ENCODE measurements at regions not wholly inside any gene's neighbourhood (a gene's known extent, or its start where the extent isn't known, plus 50 kb on each side); places are given as distances from the start of the nearest gene placed in this dataset.

DNA sequence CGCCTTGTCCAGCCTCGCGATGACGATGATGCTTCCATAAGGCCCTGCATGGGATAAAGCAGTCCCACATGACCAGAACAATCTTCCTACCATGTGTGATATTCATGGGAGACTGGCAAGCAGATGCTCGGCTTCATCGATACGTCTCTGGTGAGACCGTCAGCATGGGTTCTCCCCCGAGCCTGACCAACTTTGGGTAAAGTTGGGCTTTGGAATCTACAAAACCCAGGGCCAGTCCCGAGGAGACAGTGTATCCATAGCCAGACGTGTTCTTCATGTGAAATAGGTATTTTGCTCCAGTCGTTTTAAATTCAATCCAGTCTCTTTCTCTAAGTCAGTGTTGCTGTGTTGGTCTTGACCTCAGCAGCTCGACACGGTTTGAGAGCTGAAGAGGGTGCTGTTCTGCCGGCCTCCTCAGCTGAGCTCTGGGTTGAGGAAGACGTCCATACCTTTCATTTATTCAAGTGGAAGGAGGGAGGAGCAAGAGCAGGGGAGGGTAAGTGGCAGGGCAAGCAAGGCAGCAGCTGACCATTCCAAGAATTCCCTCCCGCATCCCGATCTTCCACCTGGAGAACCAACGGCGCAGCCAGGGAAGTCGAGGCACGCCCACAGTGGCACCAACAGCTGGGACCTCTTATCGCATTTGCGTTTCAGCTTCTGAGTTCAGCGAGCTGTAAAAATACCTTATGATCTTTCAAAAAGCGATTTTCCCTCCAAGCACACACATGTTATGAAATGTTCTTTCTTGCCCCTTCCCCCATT, 64.0 kb upstream of the THBS2 start:
- no peak overlapping the region for H2BK12ac ChIP-seq (ENCODE audit: low read length in 2 of 2)
- H3K79me1 ChIP-seq (replicated peaks; ENCODE audit: low read length, poor library complexity, severe bottlenecking): no peaks in the 10 kb centered on the region
- no peak overlapping the region for H4K8ac ChIP-seq (ENCODE audit: low read length)
- H2BK120ac ChIP-seq (ENCODE audit: low read depth, low read length): no peak overlapping the region
- no peak overlapping the region for H2BK15ac ChIP-seq (ENCODE audit: low read depth, poor library complexity, severe bottlenecking)
- no peak overlapping the region for H3K9ac ChIP-seq (ENCODE audit: low read length)
- H2AFZ ChIP-seq (ENCODE audit: low read depth, low read length): no peak overlapping the region
- no peak overlapping the region for H3K14ac ChIP-seq (ENCODE audit: low read length in 2 of 2)
- H3K4me3 ChIP-seq (ENCODE audit: insufficient read depth in 1 of 2, low read depth in 1 of 2, low read length in 2 of 2): no peak overlapping the region
- no peak overlapping the region for H2BK5ac ChIP-seq (ENCODE audit: low read depth, low read length, poor library complexity, severe bottlenecking)
- H3K18ac ChIP-seq (ENCODE audit: low read depth in 1 of 2, low read length in 2 of 2): no peak overlapping the region
- no peak overlapping the region for H3K23ac ChIP-seq (ENCODE audit: low read length in 2 of 2)
- H3K4me1 ChIP-seq (ENCODE audit: control insufficient read depth, insufficient read depth, low read depth, low read length): peaks cover 5% of the 10 kb centered on the region
- H3K27me3 ChIP-seq (ENCODE audit: control insufficient read depth in 1 of 2, insufficient read depth in 1 of 2, low read length in 2 of 2): no peaks in the 10 kb centered on the region
- no peaks in the 10 kb centered on the region for H3K36me3 ChIP-seq (ENCODE audit: control insufficient read depth in 1 of 2, insufficient read depth in 2 of 2, low read depth in 1 of 2, low read length in 2 of 2)
- H3K4ac ChIP-seq (ENCODE audit: low read depth in 1 of 2, low read length in 2 of 2): no peak overlapping the region
- no peaks in the 10 kb centered on the region for H3K9me3 ChIP-seq (ENCODE audit: control insufficient read depth, low read length)
- H3K4me2 ChIP-seq (ENCODE audit: low read length, poor library complexity, severe bottlenecking): no peak overlapping the region
- H4K91ac ChIP-seq (ENCODE audit: low read length): no peak overlapping the region
- H3K27ac ChIP-seq (ENCODE audit: low read length, poor library complexity, severe bottlenecking): no peak overlapping the region
- 89% methylated on average over 26 of the region's 26 CpGs for WGBS
- no peak overlapping the region for H2AK5ac ChIP-seq (ENCODE audit: low read length, severe bottlenecking)
- no peak for DNase-seq

DNA sequence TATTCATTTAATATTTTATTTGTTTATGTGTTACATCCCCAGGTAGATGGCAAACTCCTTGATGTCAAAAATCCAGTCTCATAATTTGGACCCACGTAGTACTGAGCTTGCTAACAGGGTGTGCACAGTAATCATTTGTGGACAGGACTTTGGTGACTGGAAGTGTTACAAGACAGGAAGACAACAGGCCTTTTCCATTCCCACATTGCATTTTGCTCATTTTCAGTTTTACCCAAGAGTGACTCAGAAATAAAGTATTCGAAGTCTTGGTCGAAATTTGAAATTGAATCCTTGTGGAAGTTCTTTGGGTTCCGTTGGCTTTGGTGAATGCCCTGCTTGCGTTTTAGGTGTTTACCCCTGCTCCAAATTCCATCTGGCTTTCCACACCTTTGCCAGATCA, 63.0 kb upstream of the THBS2 start:
- no peak overlapping the region for H3K14ac ChIP-seq (ENCODE audit: low read length in 2 of 2)
- no peak overlapping the region for H4K91ac ChIP-seq (ENCODE audit: low read length)
- H3K9me3 ChIP-seq (ENCODE audit: control insufficient read depth, low read length): no peaks in the 10 kb centered on the region
- no peak overlapping the region for H2BK12ac ChIP-seq (ENCODE audit: low read length in 2 of 2)
- no peak overlapping the region for H3K4ac ChIP-seq (ENCODE audit: low read depth in 1 of 2, low read length in 2 of 2)
- H3K23ac ChIP-seq (ENCODE audit: low read length in 2 of 2): no peak overlapping the region
- H4K8ac ChIP-seq (ENCODE audit: low read length): no peak overlapping the region
- no peak overlapping the region for H3K18ac ChIP-seq (ENCODE audit: low read depth in 1 of 2, low read length in 2 of 2)
- H2AK5ac ChIP-seq (ENCODE audit: low read length, severe bottlenecking): no peak overlapping the region
- H3K4me1 ChIP-seq (ENCODE audit: control insufficient read depth, insufficient read depth, low read depth, low read length): peaks cover 5% of the 10 kb centered on the region
- H3K27ac ChIP-seq (ENCODE audit: low read length, poor library complexity, severe bottlenecking): no peak overlapping the region
- H2BK5ac ChIP-seq (ENCODE audit: low read depth, low read length, poor library complexity, severe bottlenecking): no peak overlapping the region
- no peak overlapping the region for H3K4me2 ChIP-seq (ENCODE audit: low read length, poor library complexity, severe bottlenecking)
- H2AFZ ChIP-seq (ENCODE audit: low read depth, low read length): no peak overlapping the region
- no peaks in the 10 kb centered on the region for H3K79me1 ChIP-seq (replicated peaks; ENCODE audit: low read length, poor library complexity, severe bottlenecking)
- no peak overlapping the region for H2BK15ac ChIP-seq (ENCODE audit: low read depth, poor library complexity, severe bottlenecking)
- DNase-seq: no peak
- H3K36me3 ChIP-seq (ENCODE audit: control insufficient read depth in 1 of 2, insufficient read depth in 2 of 2, low read depth in 1 of 2, low read length in 2 of 2): no peaks in the 10 kb centered on the region
- no peaks in the 10 kb centered on the region for H3K27me3 ChIP-seq (ENCODE audit: control insufficient read depth in 1 of 2, insufficient read depth in 1 of 2, low read length in 2 of 2)
- H3K4me3 ChIP-seq (ENCODE audit: insufficient read depth in 1 of 2, low read depth in 1 of 2, low read length in 2 of 2): no peak overlapping the region
- H2BK120ac ChIP-seq (ENCODE audit: low read depth, low read length): no peak overlapping the region
- 88% methylated on average over 5 of the region's 5 CpGs for WGBS
- H3K9ac ChIP-seq (ENCODE audit: low read length): no peak overlapping the region

DNA sequence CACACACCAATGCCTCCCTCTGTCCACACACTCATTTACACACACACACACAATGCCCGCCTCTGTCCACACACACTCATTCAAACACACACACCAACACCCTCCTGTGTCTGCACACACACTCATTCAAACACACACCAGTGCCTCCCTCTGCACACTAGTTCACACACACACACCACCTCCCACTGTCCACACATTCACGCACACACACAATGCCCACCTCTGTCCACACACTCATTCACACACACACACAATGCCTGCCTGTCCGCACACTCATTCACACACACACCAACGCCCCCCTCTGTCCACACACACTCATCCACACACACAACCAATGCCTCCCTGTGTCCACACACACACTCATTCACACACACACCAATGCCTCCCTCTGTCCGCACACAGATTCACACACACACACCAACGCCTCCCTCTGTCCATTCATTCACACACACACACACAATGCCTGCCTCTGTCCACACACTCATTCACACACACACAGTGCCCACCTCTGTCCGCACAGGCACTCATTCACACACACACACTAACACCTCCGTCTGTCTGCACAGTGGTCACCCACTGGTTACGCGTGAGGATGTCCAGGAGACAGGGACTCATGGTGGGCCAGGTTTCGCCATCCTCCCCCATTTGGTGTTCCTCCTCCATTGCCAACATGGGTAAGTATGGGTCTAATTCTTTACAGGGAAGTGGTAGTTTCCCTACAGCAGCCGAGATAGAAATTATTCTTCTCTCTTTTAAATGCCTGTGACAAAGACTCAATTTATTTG, 62.4 kb upstream of the THBS2 start:
- 84% methylated on average over 7 of the region's 12 CpGs for WGBS
- Histone ChIP-seq H3K14ac (ENCODE audit: low read length in 2 of 2) (no peak overlapping the region), H3K4me3 (ENCODE audit: insufficient read depth in 1 of 2, low read depth in 1 of 2, low read length in 2 of 2) (no peak overlapping the region), H3K79me1 (replicated peaks; ENCODE audit: low read length, poor library complexity, severe bottlenecking) (no peaks in the 10 kb centered on the region), H2BK12ac (ENCODE audit: low read length in 2 of 2) (no peak overlapping the region), H4K91ac (ENCODE audit: low read length) (no peak overlapping the region), H3K4me2 (ENCODE audit: low read length, poor library complexity, severe bottlenecking) (no peak overlapping the region), H3K18ac (ENCODE audit: low read depth in 1 of 2, low read length in 2 of 2) (no peak overlapping the region), H3K27me3 (ENCODE audit: control insufficient read depth in 1 of 2, insufficient read depth in 1 of 2, low read length in 2 of 2) (no peaks in the 10 kb centered on the region), H3K4me1 (ENCODE audit: control insufficient read depth, insufficient read depth, low read depth, low read length) (peaks cover 3% of the 10 kb centered on the region), H2AK5ac (ENCODE audit: low read length, severe bottlenecking) (no peak overlapping the region), H3K36me3 (ENCODE audit: control insufficient read depth in 1 of 2, insufficient read depth in 2 of 2, low read depth in 1 of 2, low read length in 2 of 2) (no peaks in the 10 kb centered on the region), H3K9me3 (ENCODE audit: control insufficient read depth, low read length) (no peaks in the 10 kb centered on the region), H2BK15ac (ENCODE audit: low read depth, poor library complexity, severe bottlenecking) (no peak overlapping the region), H2AFZ (ENCODE audit: low read depth, low read length) (no peak overlapping the region), H4K8ac (ENCODE audit: low read length) (no peak overlapping the region), H3K27ac (ENCODE audit: low read length, poor library complexity, severe bottlenecking) (no peak overlapping the region), H2BK120ac (ENCODE audit: low read depth, low read length) (no peak overlapping the region), H3K23ac (ENCODE audit: low read length in 2 of 2) (no peak overlapping the region), H2BK5ac (ENCODE audit: low read depth, low read length, poor library complexity, severe bottlenecking) (no peak overlapping the region), H3K4ac (ENCODE audit: low read depth in 1 of 2, low read length in 2 of 2) (no peak overlapping the region), H3K9ac (ENCODE audit: low read length) (no peak overlapping the region)
- no peak for DNase-seq

DNA sequence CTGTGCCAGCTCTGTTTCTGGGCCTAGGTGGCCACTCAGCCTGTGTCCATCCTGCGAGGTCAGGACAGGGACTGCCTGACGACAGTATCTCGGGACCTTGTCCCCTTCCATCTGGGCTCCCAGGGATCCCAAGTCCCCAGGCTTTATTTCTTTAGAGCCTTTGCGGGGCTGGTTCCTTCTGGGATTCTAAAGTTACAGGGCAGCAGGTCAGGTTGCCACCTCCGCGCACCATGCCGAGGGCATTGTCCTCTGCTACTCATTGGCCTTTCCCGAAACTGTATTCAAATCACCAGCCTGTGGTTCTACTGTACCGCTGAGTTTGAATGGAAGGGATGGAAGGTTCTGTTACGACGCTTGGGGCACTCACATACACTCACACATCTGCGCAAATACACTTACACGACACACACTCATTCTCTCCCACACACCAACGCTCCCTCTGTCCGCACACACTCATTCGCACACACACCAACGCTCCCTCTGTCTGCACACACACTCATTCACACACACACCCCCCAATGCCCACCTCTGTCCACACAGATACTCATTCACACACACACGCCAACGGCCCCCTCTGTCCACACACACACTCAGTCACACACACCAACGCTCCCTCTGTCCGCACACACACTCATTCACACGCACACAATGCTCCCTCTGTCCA, 59.8 kb upstream of the THBS2 start:
- Histone ChIP-seq H2BK120ac (ENCODE audit: low read depth, low read length) (no peak overlapping the region), H2AFZ (ENCODE audit: low read depth, low read length) (no peak overlapping the region), H3K14ac (ENCODE audit: low read length in 2 of 2) (no peak overlapping the region), H3K23ac (ENCODE audit: low read length in 2 of 2) (no peak overlapping the region), H3K79me1 (replicated peaks; ENCODE audit: low read length, poor library complexity, severe bottlenecking) (no peaks in the 10 kb centered on the region), H2BK5ac (ENCODE audit: low read depth, low read length, poor library complexity, severe bottlenecking) (no peak overlapping the region), H4K91ac (ENCODE audit: low read length) (peak overlapping the region; percentile 10), H3K4me3 (ENCODE audit: insufficient read depth in 1 of 2, low read depth in 1 of 2, low read length in 2 of 2) (no peak overlapping the region), H3K9ac (ENCODE audit: low read length) (no peak overlapping the region), H3K4me2 (ENCODE audit: low read length, poor library complexity, severe bottlenecking) (no peak overlapping the region), H2AK5ac (ENCODE audit: low read length, severe bottlenecking) (no peak overlapping the region), H3K18ac (ENCODE audit: low read depth in 1 of 2, low read length in 2 of 2) (no peak overlapping the region), H2BK12ac (ENCODE audit: low read length in 2 of 2) (no peak overlapping the region), H3K4me1 (ENCODE audit: control insufficient read depth, insufficient read depth, low read depth, low read length) (peaks cover 3% of the 10 kb centered on the region), H3K27ac (ENCODE audit: low read length, poor library complexity, severe bottlenecking) (no peak overlapping the region), H3K9me3 (ENCODE audit: control insufficient read depth, low read length) (no peaks in the 10 kb centered on the region), H3K4ac (ENCODE audit: low read depth in 1 of 2, low read length in 2 of 2) (no peak overlapping the region), H4K8ac (ENCODE audit: low read length) (no peak overlapping the region), H2BK15ac (ENCODE audit: low read depth, poor library complexity, severe bottlenecking) (no peak overlapping the region), H3K27me3 (ENCODE audit: control insufficient read depth in 1 of 2, insufficient read depth in 1 of 2, low read length in 2 of 2) (no peaks in the 10 kb centered on the region), H3K36me3 (ENCODE audit: control insufficient read depth in 1 of 2, insufficient read depth in 2 of 2, low read depth in 1 of 2, low read length in 2 of 2) (no peaks in the 10 kb centered on the region)
- no peak for DNase-seq
- 91% methylated on average over 21 of the region's 22 CpGs for WGBS

Data from mesenchymal stem cell (in vitro differentiated cells and primary cell).